ENCODE measurements at regions not wholly inside any gene's neighbourhood (a gene's known extent, or its start where the extent isn't known, plus 50 kb on each side); places are given as distances from the start of the nearest gene placed in this dataset.

GRCh38 chr2:16117791-16118610 lies 177.7 kb downstream of the MYCN start:
- H3K4me1 Mint-ChIP-seq (ENCODE audit: low read depth, unreplicated experiment): no peaks in the 10 kb centered on the region
- no peak overlapping the region for H3K27ac Mint-ChIP-seq (ENCODE audit: unreplicated experiment)
- no peak for TF ChIP-seq CTCF (IDR thresholded peaks at IDR 0.05; ENCODE audit: unreplicated experiment)
- H3K4me3 Mint-ChIP-seq (ENCODE audit: low read depth, unreplicated experiment): no peak overlapping the region
- H3K9me3 Mint-ChIP-seq (ENCODE audit: low read depth, unreplicated experiment): no peaks in the 10 kb centered on the region
- intact Hi-C loops (cut with micrococcal nuclease; ENCODE audit: unreplicated experiment): no loop called here
- no peak for DNase-seq
- no peaks in the 10 kb centered on the region for H3K27me3 Mint-ChIP-seq (ENCODE audit: unreplicated experiment)
- no TSS peak for BruUV-seq (replicated peaks)
- CTCF ChIA-PET: no interaction called here
- no peaks in the 10 kb centered on the region for H3K36me3 Mint-ChIP-seq (ENCODE audit: insufficient read depth, unreplicated experiment)

DNA sequence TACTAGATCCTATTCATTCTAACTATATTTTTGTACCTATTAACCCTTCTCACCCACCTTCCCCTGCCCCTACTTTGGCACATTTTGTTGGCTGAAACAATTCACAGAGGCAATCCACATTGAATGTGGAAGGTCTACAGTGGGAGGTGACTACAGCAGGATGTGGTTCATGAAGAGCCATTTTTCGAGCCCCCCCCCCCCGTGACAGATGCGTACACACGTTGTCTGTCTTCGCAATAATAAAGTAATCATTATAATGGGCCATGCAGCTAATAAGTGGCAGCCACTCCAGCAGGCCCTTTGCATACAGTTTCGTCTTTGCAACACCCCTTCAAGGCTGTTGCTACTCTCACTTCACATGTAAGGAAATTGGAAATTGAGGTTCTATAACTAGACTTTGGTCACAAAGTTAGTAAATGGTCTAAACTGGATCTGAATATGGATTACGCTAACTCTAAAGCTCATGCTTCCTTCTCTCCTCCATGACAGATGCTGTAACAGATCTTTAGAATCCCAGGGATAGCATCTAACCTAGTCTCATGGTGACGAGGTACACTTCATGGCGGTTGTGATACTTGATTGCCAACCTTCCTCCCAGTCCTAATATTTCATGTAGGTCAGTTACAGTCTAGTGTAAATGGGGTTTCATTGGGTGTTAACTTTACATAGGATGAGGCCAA lies 176.8 kb downstream of the MYCN start:
- Mint-ChIP-seq H3K4me3 (ENCODE audit: low read depth, unreplicated experiment) (no peak overlapping the region), H3K27me3 (ENCODE audit: unreplicated experiment) (no peaks in the 10 kb centered on the region), H3K36me3 (ENCODE audit: insufficient read depth, unreplicated experiment) (no peaks in the 10 kb centered on the region), H3K4me1 (ENCODE audit: low read depth, unreplicated experiment) (no peaks in the 10 kb centered on the region), H3K27ac (ENCODE audit: unreplicated experiment) (no peak overlapping the region), H3K9me3 (ENCODE audit: low read depth, unreplicated experiment) (no peaks in the 10 kb centered on the region)
- DNase-seq: no peak
- intact Hi-C loops (cut with micrococcal nuclease; ENCODE audit: unreplicated experiment): no loop called here
- no TSS peak for BruUV-seq (replicated peaks)
- CTCF ChIA-PET: no interaction called here
- no peak for TF ChIP-seq CTCF (IDR thresholded peaks at IDR 0.05; ENCODE audit: unreplicated experiment)

- no peaks in the 10 kb centered on the region for H3K4me1 Mint-ChIP-seq (ENCODE audit: low read depth, unreplicated experiment)
- no TSS peak for BruUV-seq (replicated peaks)
- intact Hi-C loops (cut with micrococcal nuclease; ENCODE audit: unreplicated experiment): no loop called here
- no peaks in the 10 kb centered on the region for H3K27me3 Mint-ChIP-seq (ENCODE audit: unreplicated experiment)
- no peaks in the 10 kb centered on the region for H3K36me3 Mint-ChIP-seq (ENCODE audit: insufficient read depth, unreplicated experiment)
- no peak for TF ChIP-seq CTCF (IDR thresholded peaks at IDR 0.05; ENCODE audit: unreplicated experiment)
- no peak overlapping the region for H3K4me3 Mint-ChIP-seq (ENCODE audit: low read depth, unreplicated experiment)
- no peaks in the 10 kb centered on the region for H3K9me3 Mint-ChIP-seq (ENCODE audit: low read depth, unreplicated experiment)
- DNase-seq: no peak
- no peak overlapping the region for H3K27ac Mint-ChIP-seq (ENCODE audit: unreplicated experiment)
- CTCF ChIA-PET: no interaction called here
These were observed 175.8 kb downstream of the MYCN start for GRCh38 chr2:16115881-16116830.

DNA sequence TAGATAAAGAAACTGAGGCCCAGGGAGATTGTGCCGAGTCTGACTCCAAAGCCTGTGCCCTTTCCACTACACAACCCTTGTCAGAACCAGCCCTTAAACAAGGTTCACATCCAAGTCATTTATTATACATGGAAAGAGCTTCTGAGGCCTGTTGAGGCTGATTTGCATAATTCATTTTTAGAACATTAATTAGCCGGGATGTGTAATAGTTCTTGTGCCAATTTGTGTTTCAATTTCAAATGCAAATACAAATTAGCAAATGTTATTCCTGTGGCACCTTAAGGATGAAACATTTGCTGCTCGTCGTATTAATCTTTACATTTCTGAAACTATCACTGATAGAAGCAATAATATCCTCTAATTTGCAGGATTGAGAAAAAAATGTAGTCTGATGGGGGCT lies 174.9 kb downstream of the MYCN start:
- intact Hi-C loops (cut with micrococcal nuclease; ENCODE audit: unreplicated experiment): no loop called here
- CTCF ChIA-PET: no interaction called here
- Mint-ChIP-seq H3K4me3 (ENCODE audit: low read depth, unreplicated experiment) (no peak overlapping the region), H3K9me3 (ENCODE audit: low read depth, unreplicated experiment) (no peaks in the 10 kb centered on the region), H3K27me3 (ENCODE audit: unreplicated experiment) (no peaks in the 10 kb centered on the region), H3K36me3 (ENCODE audit: insufficient read depth, unreplicated experiment) (no peaks in the 10 kb centered on the region), H3K27ac (ENCODE audit: unreplicated experiment) (no peak overlapping the region), H3K4me1 (ENCODE audit: low read depth, unreplicated experiment) (no peaks in the 10 kb centered on the region)
- TF ChIP-seq CTCF (IDR thresholded peaks at IDR 0.05; ENCODE audit: unreplicated experiment): no peak
- no peak for DNase-seq
- BruUV-seq (replicated peaks): no TSS peak

Measured in Calu3 (cell line).